Glomerular visceral epithelial cell (primary cell): ENCODE measurements at regions not wholly inside any gene's neighbourhood (a gene's known extent, or its start where the extent isn't known, plus 50 kb on each side); places are given as distances from the start of the nearest gene placed in this dataset.

Source experiments
- DNase-seq: peaks from one replicate; pipeline ENCODE4 v3.0.0-alpha.2; 2016; ENCODE audit errors: extremely low spot score

GRCh38 chr20:24334830-24335229 is 134.6 kb upstream of the SYNDIG1 start:
- DNase-seq: no peak

GRCh38 chr20:24332956-24333355 is 136.5 kb upstream of the SYNDIG1 start:
- no peak for DNase-seq

GRCh38 chr20:24331939-24332338 is 137.5 kb upstream of the SYNDIG1 start:
- no peak for DNase-seq

GRCh38 chr20:24328901-24329300 is 140.5 kb upstream of the SYNDIG1 start:
- DNase-seq: no peak

- DNase-seq: no peak
Measured at GRCh38 chr20:24321973-24322372, 147.5 kb upstream of the SYNDIG1 start.

GRCh38 chr20:24318569-24319352 is 150.7 kb upstream of the SYNDIG1 start:
- no peak for DNase-seq

GRCh38 chr20:24317224-24317623 is 152.2 kb upstream of the SYNDIG1 start:
- DNase-seq: no peak

GRCh38 chr20:24316731-24317130 is 152.7 kb upstream of the SYNDIG1 start:
- DNase-seq: no peak

- DNase-seq: no peak
Measured at GRCh38 chr20:24314053-24314452, 155.4 kb upstream of the SYNDIG1 start.

GRCh38 chr20:24309596-24309995 is 159.8 kb upstream of the SYNDIG1 start:
- no peak for DNase-seq

- no peak for DNase-seq
Measured at GRCh38 chr20:24305371-24305770, 164.1 kb upstream of the SYNDIG1 start.

- DNase-seq: no peak
Measured at GRCh38 chr20:24304291-24304690, 165.1 kb upstream of the SYNDIG1 start.

GRCh38 chr20:24303393-24304170 is 165.8 kb upstream of the SYNDIG1 start:
- no peak for DNase-seq

- DNase-seq: no peak
Measured at GRCh38 chr20:24297993-24298392, 171.4 kb upstream of the SYNDIG1 start.

- DNase-seq: no peak
Measured at GRCh38 chr20:24296477-24297261, 172.8 kb upstream of the SYNDIG1 start.

- DNase-seq: no peak
Measured at GRCh38 chr20:24291014-24291413, 178.4 kb upstream of the SYNDIG1 start.

GRCh38 chr20:24289737-24290481 is 179.5 kb upstream of the SYNDIG1 start:
- DNase-seq: no peak

GRCh38 chr20:24283186-24283585 is 186.2 kb upstream of the SYNDIG1 start:
- DNase-seq: no peak

GRCh38 chr20:24277196-24277595 is 192.2 kb upstream of the SYNDIG1 start:
- DNase-seq: no peak

- DNase-seq: no peak
Measured at GRCh38 chr20:24275946-24276705, 193.3 kb upstream of the SYNDIG1 start.

GRCh38 chr20:24273251-24273650 is 196.2 kb upstream of the SYNDIG1 start:
- no peak for DNase-seq
